GM12874 (cell line): ENCODE measurements at regions not wholly inside any gene's neighbourhood (a gene's known extent, or its start where the extent isn't known, plus 50 kb on each side); places are given as distances from the start of the nearest gene placed in this dataset.

Experiments used
- TF ChIP-seq, protein P1 (sequence below): IDR thresholded peaks from 2 replicates; pipeline ENCODE4 v1.5.1; 2011; ENCODE audit warnings: low read depth, mild to moderate bottlenecking, control low read depth, low read length, moderate library complexity; ENCODE audit not compliant: insufficient read depth

DNA sequence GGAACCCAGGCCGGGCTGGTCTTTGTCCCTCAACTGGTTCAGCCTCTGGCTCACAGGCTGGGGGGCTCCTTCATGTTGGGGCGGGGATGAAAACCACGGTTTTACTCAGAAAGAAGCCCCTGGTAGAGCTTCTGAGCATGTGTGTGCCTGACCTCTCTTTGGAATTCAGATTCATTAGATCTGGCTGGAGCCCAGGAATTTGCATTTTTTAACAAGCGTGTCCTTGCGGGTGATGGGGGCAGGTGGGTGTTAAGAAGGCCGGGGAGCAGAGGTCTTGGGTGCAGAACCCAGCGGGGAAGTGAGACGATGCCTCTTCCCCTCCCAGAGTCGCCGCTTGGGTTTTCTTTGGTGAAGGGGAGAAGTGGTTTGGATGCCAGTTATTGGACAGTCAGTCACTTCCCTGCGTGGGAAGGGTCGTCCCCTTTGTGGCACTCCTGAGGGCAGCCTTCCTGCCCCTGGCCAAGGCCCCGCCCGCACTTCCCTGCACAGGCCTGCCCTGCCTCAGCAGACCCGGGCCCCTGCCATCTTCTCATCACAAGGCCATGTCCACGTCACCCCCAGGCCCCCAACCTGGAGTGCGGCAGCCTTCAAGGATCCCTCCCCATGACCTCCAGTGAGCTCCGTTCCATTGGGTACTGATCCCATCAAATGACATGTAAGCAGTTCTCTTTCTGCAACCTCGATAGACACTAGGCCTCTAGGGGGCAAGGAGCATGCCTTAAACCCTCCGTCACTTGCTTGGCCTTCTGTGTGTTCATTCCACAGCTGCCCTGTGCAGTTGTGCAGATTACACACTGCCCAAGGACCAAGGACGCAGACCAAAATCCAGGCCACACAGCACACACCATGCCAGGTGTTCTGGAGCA lies 177.7 kb upstream of the CIBAR2 start:
- TF ChIP-seq, protein P1, sequence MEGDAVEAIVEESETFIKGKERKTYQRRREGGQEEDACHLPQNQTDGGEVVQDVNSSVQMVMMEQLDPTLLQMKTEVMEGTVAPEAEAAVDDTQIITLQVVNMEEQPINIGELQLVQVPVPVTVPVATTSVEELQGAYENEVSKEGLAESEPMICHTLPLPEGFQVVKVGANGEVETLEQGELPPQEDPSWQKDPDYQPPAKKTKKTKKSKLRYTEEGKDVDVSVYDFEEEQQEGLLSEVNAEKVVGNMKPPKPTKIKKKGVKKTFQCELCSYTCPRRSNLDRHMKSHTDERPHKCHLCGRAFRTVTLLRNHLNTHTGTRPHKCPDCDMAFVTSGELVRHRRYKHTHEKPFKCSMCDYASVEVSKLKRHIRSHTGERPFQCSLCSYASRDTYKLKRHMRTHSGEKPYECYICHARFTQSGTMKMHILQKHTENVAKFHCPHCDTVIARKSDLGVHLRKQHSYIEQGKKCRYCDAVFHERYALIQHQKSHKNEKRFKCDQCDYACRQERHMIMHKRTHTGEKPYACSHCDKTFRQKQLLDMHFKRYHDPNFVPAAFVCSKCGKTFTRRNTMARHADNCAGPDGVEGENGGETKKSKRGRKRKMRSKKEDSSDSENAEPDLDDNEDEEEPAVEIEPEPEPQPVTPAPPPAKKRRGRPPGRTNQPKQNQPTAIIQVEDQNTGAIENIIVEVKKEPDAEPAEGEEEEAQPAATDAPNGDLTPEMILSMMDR: no peak

GRCh38 chr16:85290626-85291301 lies 178.5 kb upstream of the CIBAR2 start:
- TF ChIP-seq, protein P1: no peak

DNA sequence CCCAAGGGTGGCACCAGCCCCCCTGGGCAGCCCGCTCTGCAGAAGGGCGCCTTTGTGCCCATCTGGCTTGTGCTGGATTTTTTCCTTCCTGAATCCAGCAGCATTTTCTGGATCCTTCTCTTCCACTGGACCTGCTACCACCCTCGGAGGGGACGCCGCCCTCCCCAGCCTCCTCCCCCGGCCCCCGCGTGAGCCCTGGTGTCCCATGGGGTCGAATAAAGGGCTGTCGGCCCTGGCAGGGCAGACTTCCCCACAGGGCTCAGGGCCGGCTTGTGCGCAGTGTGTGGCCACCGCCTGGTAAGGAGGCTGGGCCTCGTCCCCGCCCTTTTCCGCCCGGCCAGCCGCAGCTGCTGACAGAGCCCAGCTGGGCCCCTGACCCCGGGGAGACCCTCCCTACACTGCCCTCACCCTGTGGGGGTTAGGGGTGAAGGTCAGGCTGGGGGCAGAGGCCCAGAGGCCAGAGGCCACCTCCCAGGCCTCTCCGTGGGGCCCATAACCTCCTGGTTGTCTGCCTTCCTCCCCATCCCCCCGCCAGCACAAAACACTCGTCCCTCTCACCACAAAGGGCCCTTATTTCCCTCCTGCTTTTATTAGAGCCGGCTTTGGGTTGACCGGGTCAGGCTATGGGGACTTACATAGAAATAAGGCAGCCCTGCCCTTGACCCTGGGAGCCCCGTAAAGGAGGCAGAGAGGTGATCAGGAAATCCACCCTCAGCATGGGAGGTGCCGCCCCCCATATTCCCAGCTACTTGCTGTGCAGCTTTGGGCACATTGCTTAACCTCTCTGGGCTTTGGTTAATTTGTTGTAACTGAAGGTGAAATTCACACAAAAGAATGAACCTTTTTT lies 179.3 kb upstream of the CIBAR2 start:
- TF ChIP-seq, protein P1: no peak

DNA sequence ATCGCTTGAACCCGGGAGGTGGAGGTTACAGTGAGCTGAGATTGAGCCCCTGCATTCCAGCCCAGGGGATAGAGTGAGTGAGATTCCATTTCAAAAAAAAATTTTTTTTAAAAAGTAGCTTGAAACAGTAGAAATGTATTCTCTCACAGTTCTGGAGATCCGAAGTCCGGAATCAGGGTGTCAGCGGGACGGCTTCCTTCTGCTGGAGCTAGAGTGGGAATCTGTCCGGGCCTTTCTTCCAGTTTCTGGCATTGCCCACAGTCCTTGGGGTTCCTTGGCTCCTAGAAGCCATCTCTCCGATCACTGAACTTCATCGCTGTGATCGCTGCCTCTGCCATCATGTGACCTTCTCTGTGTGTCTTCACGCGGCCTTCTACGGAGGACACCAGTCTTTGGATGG lies 181.2 kb upstream of the CIBAR2 start:
- TF ChIP-seq, protein P1: no peak

- TF ChIP-seq, protein P1: no peak
Measured at GRCh38 chr16:85293904-85294642, 181.8 kb upstream of the CIBAR2 start.

DNA sequence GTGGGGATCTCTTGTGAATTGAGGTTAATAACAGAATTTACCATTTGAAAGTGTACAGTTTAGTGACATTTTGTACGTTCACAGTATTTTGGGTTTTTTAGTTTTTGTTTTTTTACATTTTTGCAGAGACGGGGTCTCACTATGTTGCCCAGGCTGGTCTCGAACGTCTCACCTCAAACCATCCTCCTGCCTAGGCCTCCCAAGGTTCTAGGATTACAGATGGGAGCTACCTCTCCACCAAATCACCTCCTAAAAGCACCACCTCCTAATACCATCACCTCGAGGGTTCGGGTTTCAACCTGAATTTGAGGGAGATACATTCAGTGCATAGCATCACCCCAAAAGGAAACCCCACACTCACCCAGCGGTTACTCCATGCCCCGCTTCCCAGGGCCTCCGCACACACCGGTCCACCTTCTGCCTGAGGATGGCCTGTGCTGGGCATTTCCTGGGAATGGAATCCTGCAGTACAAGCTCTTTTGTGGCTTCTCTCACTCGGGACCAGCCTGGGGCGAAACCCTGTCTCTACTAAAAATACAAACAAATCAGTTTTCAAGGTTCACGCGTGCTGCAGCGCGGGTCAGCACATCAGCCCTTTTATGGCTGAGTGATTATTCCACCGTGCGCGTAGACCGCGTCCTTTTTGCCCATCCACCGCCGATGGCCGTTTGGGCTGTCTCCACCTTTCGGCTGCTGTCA lies 182.7 kb upstream of the CIBAR2 start:
- TF ChIP-seq, protein P1: no peak
